ENCODE measurements at regions not wholly inside any gene's neighbourhood (a gene's known extent, or its start where the extent isn't known, plus 50 kb on each side); places are given as distances from the start of the nearest gene placed in this dataset.

DNA sequence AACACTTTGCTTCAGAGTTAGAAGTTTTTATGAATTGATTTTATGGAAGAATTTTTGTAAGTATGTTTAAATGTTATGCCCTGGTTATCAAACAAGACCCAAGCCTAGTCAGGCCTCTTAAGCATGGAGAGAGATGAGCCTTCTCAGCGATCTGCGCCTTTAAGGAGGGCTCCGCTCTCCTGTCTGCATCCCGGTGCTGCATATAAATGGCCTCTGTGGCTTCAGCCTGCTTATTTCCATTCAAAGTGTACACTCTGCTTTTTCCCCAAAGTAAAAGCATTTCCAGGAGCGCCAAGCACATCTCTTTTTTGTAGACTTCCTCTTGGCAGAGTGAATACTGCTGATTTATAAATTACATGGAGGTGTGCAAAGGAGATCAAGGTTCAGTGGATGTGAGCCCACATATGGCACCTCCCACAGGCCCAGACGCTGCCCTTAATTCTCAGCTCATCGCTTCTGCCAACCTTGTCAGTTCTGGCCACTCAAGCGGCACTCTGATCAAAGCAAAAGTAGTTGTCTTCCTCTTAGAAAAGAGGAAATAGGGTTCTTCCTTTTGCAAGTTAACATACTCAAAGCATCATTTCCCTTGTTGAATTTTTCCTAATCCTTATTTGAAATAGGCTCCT, 70.0 kb upstream of the SFMBT2 start:
- no peak overlapping the region for H3K4me3 ChIP-seq
- TF ChIP-seq, protein P1, sequence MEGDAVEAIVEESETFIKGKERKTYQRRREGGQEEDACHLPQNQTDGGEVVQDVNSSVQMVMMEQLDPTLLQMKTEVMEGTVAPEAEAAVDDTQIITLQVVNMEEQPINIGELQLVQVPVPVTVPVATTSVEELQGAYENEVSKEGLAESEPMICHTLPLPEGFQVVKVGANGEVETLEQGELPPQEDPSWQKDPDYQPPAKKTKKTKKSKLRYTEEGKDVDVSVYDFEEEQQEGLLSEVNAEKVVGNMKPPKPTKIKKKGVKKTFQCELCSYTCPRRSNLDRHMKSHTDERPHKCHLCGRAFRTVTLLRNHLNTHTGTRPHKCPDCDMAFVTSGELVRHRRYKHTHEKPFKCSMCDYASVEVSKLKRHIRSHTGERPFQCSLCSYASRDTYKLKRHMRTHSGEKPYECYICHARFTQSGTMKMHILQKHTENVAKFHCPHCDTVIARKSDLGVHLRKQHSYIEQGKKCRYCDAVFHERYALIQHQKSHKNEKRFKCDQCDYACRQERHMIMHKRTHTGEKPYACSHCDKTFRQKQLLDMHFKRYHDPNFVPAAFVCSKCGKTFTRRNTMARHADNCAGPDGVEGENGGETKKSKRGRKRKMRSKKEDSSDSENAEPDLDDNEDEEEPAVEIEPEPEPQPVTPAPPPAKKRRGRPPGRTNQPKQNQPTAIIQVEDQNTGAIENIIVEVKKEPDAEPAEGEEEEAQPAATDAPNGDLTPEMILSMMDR (IDR thresholded peaks at IDR 0.05), result no peak
- no peak for TF ChIP-seq POLR2AphosphoS5 (IDR thresholded peaks at IDR 0.05)
- TF ChIP-seq POLR2A (IDR thresholded peaks at IDR 0.05), result no peak
- no peak for TF ChIP-seq EP300 (IDR thresholded peaks at IDR 0.05)
- no peaks in the 10 kb centered on the region for H3K9me3 ChIP-seq
- H3K27me3 ChIP-seq, result peaks cover 23% of the 10 kb centered on the region
- no peak for ATAC-seq
- H3K36me3 ChIP-seq, result no peaks in the 10 kb centered on the region
- WGBS, 2 donors (ENCODE audit: low coverage in 1 of 2), result 57 to 72% methylated on average over 5 to 7 of the region's 8 CpGs
- peaks cover 0 to 6% (median 0%) of the 10 kb centered on the region in 3 donors for H3K4me1 ChIP-seq
- no peak overlapping the region for H3K27ac ChIP-seq

DNA sequence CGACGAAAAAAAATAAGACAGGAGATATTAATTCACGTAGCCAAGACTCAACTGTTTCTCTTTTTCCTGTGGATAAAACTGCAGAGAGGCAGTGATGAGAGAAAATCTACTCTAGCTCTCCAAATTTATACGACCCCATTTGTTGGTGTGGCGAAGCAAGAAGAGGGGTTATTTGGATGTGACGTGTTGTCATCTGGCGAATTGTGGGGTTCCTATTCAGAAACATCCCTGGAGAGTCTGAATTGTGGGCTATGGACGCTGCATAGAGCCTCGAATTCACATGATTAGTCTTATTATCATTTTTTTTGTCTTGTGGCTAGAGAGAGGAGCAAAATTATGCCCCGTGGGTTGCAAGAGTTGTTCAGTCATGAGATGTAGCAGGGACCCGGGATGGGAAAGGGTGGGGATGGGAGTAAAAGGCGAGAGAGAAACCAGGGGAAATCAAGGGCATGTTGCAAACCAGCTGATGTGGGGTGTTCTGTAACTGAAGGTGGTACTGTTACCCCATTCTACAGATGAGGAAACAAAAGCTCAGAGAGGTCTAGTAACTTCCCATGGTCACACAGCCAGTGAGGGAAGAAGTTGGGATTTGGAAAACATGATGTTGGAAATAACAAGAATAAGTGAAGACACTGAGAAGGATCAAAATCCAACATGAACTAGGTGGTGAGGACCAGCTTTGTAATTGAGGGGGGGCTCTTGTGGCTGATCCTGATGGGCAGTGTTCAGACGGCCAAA, 69.2 kb upstream of the SFMBT2 start:
- no peak overlapping the region for H3K27ac ChIP-seq
- H3K4me1 ChIP-seq, result peaks cover 0 to 14% (median 6%) of the 10 kb centered on the region in 3 donors
- ATAC-seq, result no peak
- TF ChIP-seq, protein P1 (IDR thresholded peaks at IDR 0.05), result no peak
- TF ChIP-seq EP300 (IDR thresholded peaks at IDR 0.05), result no peak
- TF ChIP-seq POLR2A (IDR thresholded peaks at IDR 0.05), result no peak
- TF ChIP-seq POLR2AphosphoS5 (IDR thresholded peaks at IDR 0.05), result no peak
- no peaks in the 10 kb centered on the region for H3K9me3 ChIP-seq
- 94% methylated on average over 12 to 13 of the region's 13 CpGs for WGBS, 2 donors (ENCODE audit: low coverage in 1 of 2)
- no peak overlapping the region for H3K4me3 ChIP-seq
- H3K36me3 ChIP-seq, result no peaks in the 10 kb centered on the region
- H3K27me3 ChIP-seq, result peaks cover 15% of the 10 kb centered on the region

DNA sequence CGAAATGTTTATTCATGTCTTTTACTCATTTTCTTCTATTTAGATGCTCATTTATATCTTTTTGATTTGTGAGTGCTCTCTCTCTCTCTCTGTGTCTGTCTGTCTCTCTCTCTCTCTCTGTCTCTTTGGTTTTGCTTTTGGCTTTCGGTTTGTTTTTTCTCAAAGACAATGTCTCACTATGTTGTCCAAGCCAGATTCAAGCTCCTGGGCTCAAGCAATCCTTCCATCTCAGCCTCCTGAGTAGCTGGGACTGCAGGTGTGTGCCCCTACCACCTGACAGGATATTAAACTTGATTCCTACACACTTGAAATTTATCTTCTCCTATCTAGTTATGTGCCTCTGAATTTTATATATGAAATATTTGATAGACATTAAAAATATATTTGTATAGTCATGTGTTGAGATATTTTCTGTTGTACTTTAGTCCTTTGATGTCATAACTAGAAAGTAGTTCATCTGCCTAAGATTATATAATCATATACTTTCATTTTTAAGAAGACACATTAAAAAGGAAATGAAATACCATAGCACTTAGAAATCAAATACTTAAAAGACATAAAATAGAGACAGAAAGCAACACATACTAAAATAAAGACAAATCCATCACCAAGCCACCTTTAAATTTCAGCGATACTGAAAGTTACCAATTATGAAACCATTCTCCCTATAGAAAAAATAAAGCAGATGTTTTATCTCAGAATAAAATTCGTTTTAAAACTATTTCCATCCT, 68.1 kb upstream of the SFMBT2 start:
- Histone ChIP-seq H3K27me3 (peaks cover 21% of the 10 kb centered on the region), H3K36me3 (no peaks in the 10 kb centered on the region), H3K4me3 (no peak overlapping the region), H3K4me1 (peaks cover 0 to 12% (median 6%) of the 10 kb centered on the region in 3 donors), H3K27ac (no peak overlapping the region), H3K9me3 (no peaks in the 10 kb centered on the region)
- no peak for ATAC-seq
- WGBS, 2 donors (ENCODE audit: low coverage in 1 of 2), result 60 to 78% methylated on average over 4 of the region's 4 CpGs
- TF ChIP-seq POLR2A (IDR thresholded peaks at IDR 0.05), result no peak
- TF ChIP-seq EP300 (IDR thresholded peaks at IDR 0.05), result no peak
- TF ChIP-seq, protein P1 (IDR thresholded peaks at IDR 0.05), result no peak
- TF ChIP-seq POLR2AphosphoS5 (IDR thresholded peaks at IDR 0.05), result no peak

DNA sequence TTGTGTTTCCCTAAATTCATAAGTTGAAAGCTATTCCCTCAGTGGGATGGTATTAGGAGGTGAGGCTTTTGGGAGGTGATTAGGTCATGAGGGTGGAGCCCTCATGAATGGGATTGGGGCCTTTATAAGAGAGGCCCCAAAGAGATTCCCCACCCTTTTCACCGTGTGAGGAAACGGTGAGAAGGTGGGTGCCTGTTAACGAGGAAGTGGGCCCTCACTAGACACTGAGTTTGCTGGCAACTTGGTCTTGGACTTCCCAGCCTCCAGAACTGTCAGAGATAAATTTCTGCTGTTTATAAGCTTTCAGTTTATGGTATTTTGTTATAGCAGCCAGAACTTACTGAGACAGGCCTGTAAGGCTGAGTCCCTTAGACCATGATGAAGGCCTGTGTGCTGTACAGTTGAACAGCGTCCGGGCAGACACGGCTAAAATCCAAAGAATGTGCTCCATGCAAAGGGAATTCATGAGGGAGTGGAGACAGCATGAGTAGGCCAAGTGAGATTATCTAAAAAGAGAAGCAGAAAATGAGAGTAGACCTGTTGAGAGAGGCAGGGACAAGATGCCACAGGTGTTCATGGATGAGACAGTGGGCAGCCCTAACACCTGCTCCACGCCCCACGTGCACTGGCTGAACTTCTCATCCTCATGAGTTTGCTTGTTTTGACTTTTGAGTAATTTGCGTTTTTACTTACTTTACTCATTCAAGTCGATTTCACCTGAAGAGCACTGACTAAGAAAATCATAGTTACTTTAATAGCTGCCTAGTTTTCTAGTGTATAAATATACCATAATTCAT, 66.9 kb upstream of the SFMBT2 start:
- WGBS, 2 donors (ENCODE audit: low coverage in 1 of 2), result 93 to 95% methylated on average over 4 to 8 of the region's 10 CpGs
- ATAC-seq, result no peak
- Histone ChIP-seq H3K36me3 (no peaks in the 10 kb centered on the region), H3K4me1 (peaks cover 0 to 12% (median 6%) of the 10 kb centered on the region in 3 donors), H3K9me3 (no peaks in the 10 kb centered on the region), H3K27me3 (peaks cover 18% of the 10 kb centered on the region), H3K4me3 (no peak overlapping the region), H3K27ac (no peak overlapping the region)
- TF ChIP-seq, protein P1 (IDR thresholded peaks at IDR 0.05), result no peak
- TF ChIP-seq EP300 (IDR thresholded peaks at IDR 0.05), result no peak
- TF ChIP-seq POLR2A (IDR thresholded peaks at IDR 0.05), result no peak
- TF ChIP-seq POLR2AphosphoS5 (IDR thresholded peaks at IDR 0.05), result no peak
